ENCODE measurements at regions not wholly inside any gene's neighbourhood (a gene's known extent, or its start where the extent isn't known, plus 50 kb on each side); places are given as distances from the start of the nearest gene placed in this dataset.

- H3K36me3 ChIP-seq (ENCODE audit: control insufficient read depth in 2 of 2, insufficient read depth in 2 of 2, low read length in 1 of 2): no peaks in the 10 kb centered on the region
- CTCF ChIA-PET: interaction anchor here (0.6 kb wide), 1 partner anchor 585 kb away, joined by 3 read pairs; no protein-coding TSS in a partner anchor
- H2AFZ ChIP-seq (ENCODE audit: control insufficient read depth, low read depth, low read length): no peak overlapping the region
- WGBS (ENCODE audit: insufficient coverage, insufficient replicate concordance, low lambda C conversion rate, missing lambda C conversion rate): 25% methylated on average over 12 of the region's 12 CpGs
- SMC1A ChIA-PET (ENCODE audit: uncharacterized antibody, unreplicated experiment): no interaction called here
- H3K27me3 ChIP-seq (replicated peaks in 1 of 2; ENCODE audit: control insufficient read depth in 2 of 2, insufficient read depth in 2 of 2, low read length in 1 of 2): no peaks in the 10 kb centered on the region
- no peak overlapping the region for H3K27ac ChIP-seq (ENCODE audit: control insufficient read depth, insufficient read depth)
- DNase-seq (ENCODE audit: low read depth, low spot score) (no peak), FAIRE-seq (no peak), ATAC-seq (no peak)
- BruUV-seq (replicated peaks): no TSS peak
- no peaks in the 10 kb centered on the region for H3K79me2 ChIP-seq (ENCODE audit: control insufficient read depth, insufficient read depth, low read length)
- intact Hi-C loops (cut with micrococcal nuclease; ENCODE audit: unreplicated experiment) (no loop called here), in situ Hi-C loops (cut with MboI) (no loop called here)
- H3K9ac ChIP-seq (ENCODE audit: control insufficient read depth, insufficient read depth, low read length): no peak overlapping the region
- H3K4me1 ChIP-seq (ENCODE audit: control insufficient read depth, insufficient read depth, low read length): no peaks in the 10 kb centered on the region
- POLR2A ChIA-PET: no interaction called here
- no peak overlapping the region for H3K4me3 ChIP-seq
- H3K4me2 ChIP-seq (ENCODE audit: control insufficient read depth, insufficient read depth): no peak overlapping the region
- RAD21 ChIA-PET (ENCODE audit: unreplicated experiment): no interaction called here
- no peaks in the 10 kb centered on the region for H3K9me3 ChIP-seq (replicated peaks; ENCODE audit: control insufficient read depth, insufficient read depth, low read length)
- no peaks in the 10 kb centered on the region for H4K20me1 ChIP-seq (ENCODE audit: control insufficient read depth, insufficient read depth)
- no peak for TF ChIP-seq SMARCA5 (IDR thresholded peaks at IDR 0.05)
- TF ChIP-seq MEF2B (IDR thresholded peaks at IDR 0.05; ENCODE audit: partially characterized antibody, poor library complexity, severe bottlenecking): no peak
- no peak for TF ChIP-seq FOS (IDR thresholded peaks at IDR 0.05; ENCODE audit: borderline replicate concordance, extremely low read depth, insufficient read length)
- no peak for TF ChIP-seq PAX8 (IDR thresholded peaks at IDR 0.05)
- TF ChIP-seq IKZF1 (conservative IDR thresholded peaks at IDR 0.05): no peak
- TF ChIP-seq SKIL (IDR thresholded peaks at IDR 0.05; ENCODE audit: low read depth, poor library complexity, severe bottlenecking): no peak
- TF ChIP-seq RUNX3 (IDR thresholded peaks at IDR 0.05; ENCODE audit: low read length): no peak
- no peak for TF ChIP-seq STAT1 (conservative IDR thresholded peaks at IDR 0.05)
- no peak for TF ChIP-seq POU2F2 (IDR thresholded peaks at IDR 0.05; ENCODE audit: borderline replicate concordance, low read depth, low read length)
- no peak for TF ChIP-seq IRF5 (IDR thresholded peaks at IDR 0.05; ENCODE audit: borderline replicate concordance)
- TF ChIP-seq BMI1 (IDR thresholded peaks at IDR 0.05; ENCODE audit: borderline replicate concordance): no peak
- TF ChIP-seq IRF4 (IDR thresholded peaks at IDR 0.05; ENCODE audit: low read depth, low read length): no peak
These were observed 487.5 kb upstream of the TMEM132C start for GRCh38 chr12:127779301-127780045.
